ENCODE measurements at regions not wholly inside any gene's neighbourhood (a gene's known extent, or its start where the extent isn't known, plus 50 kb on each side); places are given as distances from the start of the nearest gene placed in this dataset.

- no peak for DNase-seq
Observed at GRCh38 chr13:104321756-104322155, 1255.5 kb upstream of the SLC10A2 start.

- DNase-seq: no peak
Observed at GRCh38 chr13:104320446-104320845, 1254.2 kb upstream of the SLC10A2 start.

- peak; percentile 40 for DNase-seq
Observed at GRCh38 chr13:104318121-104318520, 1251.9 kb upstream of the SLC10A2 start.

GRCh38 chr13:104315606-104316005, 1249.4 kb upstream of the SLC10A2 start:
- DNase-seq: peak; percentile 93

GRCh38 chr13:104314926-104315535, 1248.8 kb upstream of the SLC10A2 start:
- DNase-seq: peak; percentile 5

- DNase-seq: no peak
Observed at GRCh38 chr13:104314321-104314720, 1248.1 kb upstream of the SLC10A2 start.

GRCh38 chr13:104310861-104311260, 1244.6 kb upstream of the SLC10A2 start:
- no peak for DNase-seq

- no peak for DNase-seq
Observed at GRCh38 chr13:104309431-104309830, 1243.2 kb upstream of the SLC10A2 start.

GRCh38 chr13:104301171-104301975, 1235.2 kb upstream of the SLC10A2 start:
- no peak for DNase-seq

- DNase-seq: no peak
Observed at GRCh38 chr13:104297075-104297474, 1230.9 kb upstream of the SLC10A2 start.

GRCh38 chr13:104296286-104296685, 1230.1 kb upstream of the SLC10A2 start:
- DNase-seq: no peak

- no peak for DNase-seq
Observed at GRCh38 chr13:104295537-104295936, 1229.3 kb upstream of the SLC10A2 start.

- no peak for DNase-seq
Observed at GRCh38 chr13:104289400-104289799, 1223.2 kb upstream of the SLC10A2 start.

GRCh38 chr13:104288496-104288895, 1222.3 kb upstream of the SLC10A2 start:
- no peak for DNase-seq

- no peak for DNase-seq
Observed at GRCh38 chr13:104286566-104287290, 1220.5 kb upstream of the SLC10A2 start.

- DNase-seq: no peak
Observed at GRCh38 chr13:104281910-104282309, 1215.7 kb upstream of the SLC10A2 start.

GRCh38 chr13:104270731-104271130, 1204.5 kb upstream of the SLC10A2 start:
- DNase-seq: no peak

- no peak for DNase-seq
Observed at GRCh38 chr13:104267206-104267811, 1201.1 kb upstream of the SLC10A2 start.

- DNase-seq: no peak
Observed at GRCh38 chr13:104256701-104257100, 1190.5 kb upstream of the SLC10A2 start.

- no peak for DNase-seq
Observed at GRCh38 chr13:104253063-104253680, 1187.0 kb upstream of the SLC10A2 start.

GRCh38 chr13:104251931-104252330, 1185.7 kb upstream of the SLC10A2 start:
- no peak for DNase-seq

- DNase-seq: no peak
Observed at GRCh38 chr13:104246955-104247354, 1180.7 kb upstream of the SLC10A2 start.

Measured in fibroblast of skin of right quadriceps (primary cell).